OCI-LY7 (cell line): ENCODE measurements at regions not wholly inside any gene's neighbourhood (a gene's known extent, or its start where the extent isn't known, plus 50 kb on each side); places are given as distances from the start of the nearest gene placed in this dataset.

Experiments
- BruUV-seq: library from RNA; stranded (reverse); fragments of 400-500 nt; replicated peaks from 2 replicates; lab custom pipeline; 2021; lab: Mats Ljungman, UMichigan
- CTCF ChIA-PET: fragments of 300-600 bp; sonication (Branson Sonifier 250); formaldehyde crosslinking; loops from one replicate; lab custom pipeline; 2022; ENCODE audit warnings: antibody characterized with exemption; ENCODE audit not compliant: unreplicated experiment; lab: Charles Lee
- POLR2A ChIA-PET: fragments of 300-600 bp; sonication (Branson Sonifier 250); formaldehyde crosslinking; loops from one replicate; lab custom pipeline; 2022; ENCODE audit warnings: antibody characterized with exemption; lab: Charles Lee
- DNase-seq: peaks from one replicate; pipeline ENCODE4 v3.0.0-alpha.2; 2015; ENCODE audit warnings: low spot score
- H2AFZ ChIP-seq: fragments of 200-600 bp; sonication (generic), shearing (Covaris generic); 2 replicates; pipeline ENCODE4 v1.6.1; 2014; ENCODE audit warnings: mild to moderate bottlenecking, antibody characterized with exemption, low read length, moderate library complexity
- H3K27ac ChIP-seq: fragments of 200-600 bp; sonication (generic); 2 replicates; pipeline ENCODE4 v1.5.1; 2014; ENCODE audit warnings: mixed run types, low read depth, mild to moderate bottlenecking, moderate library complexity, low read length, inconsistent platforms; ENCODE audit not compliant: poor library complexity, severe bottlenecking
- H3K36me3 ChIP-seq: fragments of 200-600 bp; sonication (generic); 2 replicates; pipeline ENCODE4 v1.6.1; 2014; ENCODE audit warnings: mild to moderate bottlenecking, antibody characterized with exemption, low read length, moderate library complexity, mixed read lengths; ENCODE audit not compliant: insufficient read depth
- H3K4me1 ChIP-seq: fragments of 200-600 bp; sonication (generic); 2 replicates; pipeline ENCODE4 v1.5.1; 2014; ENCODE audit warnings: mild to moderate bottlenecking, low read length; ENCODE audit not compliant: insufficient read depth, poor library complexity, severe bottlenecking
- H3K4me2 ChIP-seq: fragments of 200-600 bp; sonication (generic); 2 replicates; pipeline ENCODE4 v1.6.1; 2014; ENCODE audit warnings: mild to moderate bottlenecking, low read length
- H3K4me3 ChIP-seq: fragments of 200-600 bp; sonication (generic); 2 replicates; pipeline ENCODE4 v1.5.1; 2014; ENCODE audit warnings: mild to moderate bottlenecking, low read depth, low read length; ENCODE audit not compliant: poor library complexity, severe bottlenecking
- H3K79me2 ChIP-seq: fragments of 200-600 bp; sonication (generic); 2 replicates; pipeline ENCODE4 v1.6.1; 2016; ENCODE audit warnings: low read depth, mild to moderate bottlenecking, low read length, moderate library complexity, mixed read lengths; ENCODE audit not compliant: insufficient read depth
- H3K9me2 ChIP-seq: fragments of 200-600 bp; sonication (generic); 2 replicates; pipeline ENCODE4 v1.6.1; 2016; ENCODE audit warnings: mild to moderate bottlenecking, low read length, mixed read lengths; ENCODE audit not compliant: insufficient read depth
- H3K9me3 ChIP-seq: fragments of 200-600 bp; sonication (generic); 2 replicates; pipeline ENCODE4 v1.6.1; 2014; ENCODE audit warnings: mild to moderate bottlenecking, mixed run types, low read length, mixed read lengths
- H4K20me1 ChIP-seq: fragments of 200-600 bp; sonication (generic); 2 replicates; pipeline ENCODE4 v1.6.1; 2014; ENCODE audit warnings: mild to moderate bottlenecking, antibody characterized with exemption, low read length, moderate library complexity, mixed read lengths; ENCODE audit not compliant: insufficient read depth
- EZH2phosphoT487 ChIP-seq: fragments of 200-600 bp; sonication (generic); IDR thresholded peaks from 2 replicates; pipeline ENCODE4 v1.6.1; 2018; ENCODE audit warnings: low read depth, borderline replicate concordance, mild to moderate bottlenecking, mixed run types, antibody characterized with exemption, low read length, moderate library complexity, mixed read lengths
- intact Hi-C: fragments of 100-400 bp; cut with micrococcal nuclease; formaldehyde crosslinking; loops from one replicate; pipeline ENCODE4 v1.10.0; 2022; ENCODE audit not compliant: unreplicated experiment
- TF ChIP-seq, protein P1 (sequence below): fragments of 200-600 bp; sonication (generic); conservative IDR thresholded peaks from 2 replicates; pipeline ENCODE4 v1.5.1; 2014; ENCODE audit warnings: mild to moderate bottlenecking, antibody characterized with exemption, low read length, moderate library complexity, mixed read lengths

GRCh38 chr6:91082311-91082832, 495.5 kb upstream of the MAP3K7 start:
- Histone ChIP-seq H3K27ac (no peak overlapping the region), H3K79me2 (no peaks in the 10 kb centered on the region), H4K20me1 (no peaks in the 10 kb centered on the region), H3K4me3 (no peak overlapping the region), H3K36me3 (no peaks in the 10 kb centered on the region), H2AFZ (no peak overlapping the region), H3K9me3 (no peaks in the 10 kb centered on the region), H3K4me2 (no peak overlapping the region), H3K4me1 (no peaks in the 10 kb centered on the region), H3K9me2 (no peaks in the 10 kb centered on the region)
- ChIA-PET CTCF (no interaction called here), POLR2A (interaction anchor here (0.6 to 0.9 kb wide), 2 partner anchors 54 to 441 kb away, joined by 3 read pairs; no protein-coding TSS in a partner anchor)
- DNase-seq, result no peak
- TF ChIP-seq, protein P1, sequence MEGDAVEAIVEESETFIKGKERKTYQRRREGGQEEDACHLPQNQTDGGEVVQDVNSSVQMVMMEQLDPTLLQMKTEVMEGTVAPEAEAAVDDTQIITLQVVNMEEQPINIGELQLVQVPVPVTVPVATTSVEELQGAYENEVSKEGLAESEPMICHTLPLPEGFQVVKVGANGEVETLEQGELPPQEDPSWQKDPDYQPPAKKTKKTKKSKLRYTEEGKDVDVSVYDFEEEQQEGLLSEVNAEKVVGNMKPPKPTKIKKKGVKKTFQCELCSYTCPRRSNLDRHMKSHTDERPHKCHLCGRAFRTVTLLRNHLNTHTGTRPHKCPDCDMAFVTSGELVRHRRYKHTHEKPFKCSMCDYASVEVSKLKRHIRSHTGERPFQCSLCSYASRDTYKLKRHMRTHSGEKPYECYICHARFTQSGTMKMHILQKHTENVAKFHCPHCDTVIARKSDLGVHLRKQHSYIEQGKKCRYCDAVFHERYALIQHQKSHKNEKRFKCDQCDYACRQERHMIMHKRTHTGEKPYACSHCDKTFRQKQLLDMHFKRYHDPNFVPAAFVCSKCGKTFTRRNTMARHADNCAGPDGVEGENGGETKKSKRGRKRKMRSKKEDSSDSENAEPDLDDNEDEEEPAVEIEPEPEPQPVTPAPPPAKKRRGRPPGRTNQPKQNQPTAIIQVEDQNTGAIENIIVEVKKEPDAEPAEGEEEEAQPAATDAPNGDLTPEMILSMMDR, result no peak
- TF ChIP-seq EZH2phosphoT487, result no peak
- intact Hi-C loops, result loop anchor here (5.0 kb wide), 1 partner anchor 140 kb away; no protein-coding TSS in a partner anchor
- no TSS peak for BruUV-seq

DNA sequence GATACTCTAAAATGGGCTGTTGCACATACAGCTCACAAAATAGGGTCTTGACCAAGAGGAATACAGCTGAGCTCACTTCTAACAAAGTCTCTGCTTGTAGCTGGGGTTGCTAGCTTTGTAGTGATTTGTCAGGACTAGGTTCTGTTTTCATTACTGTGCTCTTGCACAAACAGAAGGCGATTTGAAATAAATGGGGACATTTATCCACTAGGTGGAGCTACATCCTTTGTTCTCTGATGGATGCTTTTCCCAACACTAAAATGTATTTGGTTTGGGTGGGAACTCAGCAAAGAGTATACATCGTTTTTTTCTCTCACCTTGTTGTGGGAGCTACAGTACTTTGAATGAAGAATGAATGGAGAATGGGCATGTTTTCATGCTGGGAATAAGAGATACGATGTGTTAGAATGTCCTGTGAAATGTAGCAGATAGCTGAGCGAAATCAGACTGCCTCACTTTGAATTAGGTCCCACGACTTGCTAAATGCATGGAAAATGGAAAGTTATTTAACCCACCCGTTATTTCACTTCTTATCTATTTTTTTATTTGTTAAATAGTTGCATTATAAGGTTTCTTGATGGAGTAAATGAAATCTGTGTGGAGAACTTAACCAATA, 494.7 kb upstream of the MAP3K7 start:
- intact Hi-C loops, result loop anchor here (5.0 kb wide), 1 partner anchor 139 kb away; no protein-coding TSS in a partner anchor
- ChIA-PET POLR2A (no interaction called here), CTCF (no interaction called here)
- Histone ChIP-seq H3K36me3 (no peaks in the 10 kb centered on the region), H3K9me3 (no peaks in the 10 kb centered on the region), H3K4me1 (no peaks in the 10 kb centered on the region), H3K4me2 (no peak overlapping the region), H3K4me3 (no peak overlapping the region), H3K9me2 (no peaks in the 10 kb centered on the region), H2AFZ (no peak overlapping the region), H3K27ac (no peak overlapping the region), H4K20me1 (no peaks in the 10 kb centered on the region), H3K79me2 (no peaks in the 10 kb centered on the region)
- TF ChIP-seq, protein P1, result peak; percentile 88
- TF ChIP-seq EZH2phosphoT487, result no peak
- no TSS peak for BruUV-seq
- peak; percentile 50 for DNase-seq

DNA sequence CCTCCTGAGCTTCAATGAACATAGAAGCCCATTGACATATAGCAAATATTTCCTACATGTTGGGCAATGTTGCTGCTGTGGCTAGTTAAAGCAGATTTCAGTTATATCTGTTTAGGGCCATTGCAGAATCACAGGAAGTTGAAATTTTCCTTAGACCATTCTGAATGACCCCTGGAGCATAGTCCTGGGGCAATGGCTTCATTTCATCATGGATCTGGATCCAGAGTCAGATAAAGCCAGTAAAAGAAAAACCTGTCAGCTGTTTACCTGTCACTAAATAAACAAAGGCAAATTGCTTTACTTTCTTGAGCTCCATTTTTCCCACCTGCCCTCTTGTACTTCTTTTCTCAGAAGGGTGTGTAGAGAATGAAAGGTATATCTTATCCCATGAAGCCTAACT, 494.0 kb upstream of the MAP3K7 start:
- DNase-seq, result no peak
- POLR2A ChIA-PET, result no interaction called here

More for the DNA sequence above, 494.0 kb upstream of the MAP3K7 start:
- H3K27ac ChIP-seq, result no peak overlapping the region
- intact Hi-C loops, result loop anchor here (5.0 kb wide), 1 partner anchor 139 kb away; no protein-coding TSS in a partner anchor
- no peaks in the 10 kb centered on the region for H3K9me2 ChIP-seq
- CTCF ChIA-PET, result no interaction called here
- no peaks in the 10 kb centered on the region for H3K36me3 ChIP-seq
- H2AFZ ChIP-seq, result no peak overlapping the region
- no peaks in the 10 kb centered on the region for H3K9me3 ChIP-seq
- TF ChIP-seq EZH2phosphoT487, result no peak
- TF ChIP-seq, protein P1, result no peak
- H4K20me1 ChIP-seq, result no peaks in the 10 kb centered on the region
- no peaks in the 10 kb centered on the region for H3K4me1 ChIP-seq
- H3K4me3 ChIP-seq, result no peak overlapping the region
- no peak overlapping the region for H3K4me2 ChIP-seq
- no TSS peak for BruUV-seq
- no peaks in the 10 kb centered on the region for H3K79me2 ChIP-seq
